ENCODE measurements at regions not wholly inside any gene's neighbourhood (a gene's known extent, or its start where the extent isn't known, plus 50 kb on each side); places are given as distances from the start of the nearest gene placed in this dataset. TPM values are rescaled to one million over a fixed set of nuclear protein-coding genes. Genes with fewer than 3 reads are reported as not detected.

GRCh38 chr10:14380746-14381145, 50.0 kb upstream of the FRMD4A start:
- no peaks in the 10 kb centered on the region for H3K9me3 ChIP-seq (ENCODE audit: low read depth, low read length, poor library complexity, severe bottlenecking)
- H3K27me3 ChIP-seq (replicated peaks; ENCODE audit: insufficient read depth, low read depth, low read length, poor library complexity): peaks cover 23% of the 10 kb centered on the region
- no peak for TF ChIP-seq EZH2 (IDR thresholded peaks at IDR 0.05; ENCODE audit: borderline replicate concordance, low read depth, low read length, poor library complexity, severe bottlenecking)
- no peak for TF ChIP-seq CTCF (conservative IDR thresholded peaks at IDR 0.05; ENCODE audit: low read depth, low read length)
- ChIA-PET POLR2A (ENCODE audit: low non-redundant PET) (no interaction called here), CTCF (no interaction called here)
- H3K4me3 ChIP-seq (ENCODE audit: low read depth, low read length, poor library complexity, severe bottlenecking): no peak overlapping the region
- no peak for DNase-seq (ENCODE audit: low spot score)
- H3K27ac ChIP-seq (ENCODE audit: low read depth, low read length, poor library complexity, severe bottlenecking): no peak overlapping the region
- peaks cover 5% of the 10 kb centered on the region for H3K4me1 ChIP-seq (ENCODE audit: insufficient read depth, low read length, poor library complexity, severe bottlenecking)
- H3K36me3 ChIP-seq (ENCODE audit: insufficient read depth, low read length, poor library complexity, severe bottlenecking): no peaks in the 10 kb centered on the region
- intact Hi-C loops (cut with micrococcal nuclease; ENCODE audit: unreplicated experiment): no loop called here
- no TSS peak for BruUV-seq (replicated peaks)

Small RNA genes lying in the stretch of these regions (microRNA-seq; reads per million reads assigned to microRNA genes)
- gene MIR1265 (not detected), gene MIR4293 (not detected)

All from A673 (cell line).